T47D (cell line): ENCODE measurements at regions not wholly inside any gene's neighbourhood (a gene's known extent, or its start where the extent isn't known, plus 50 kb on each side); places are given as distances from the start of the nearest gene placed in this dataset.

Experiments
- DNase-seq, 2 experiments: peaks; one replicate each; pipeline versions ENCODE4 v3.0.0 to v3.0.0-alpha.2; 2011 to 2012; ENCODE audit warnings: low read depth in 1 of 2, low spot score in 1 of 2
- JUND ChIP-seq: IDR thresholded peaks from 2 replicates; pipeline ENCODE4 v1.6.1; 2012; ENCODE audit warnings: low read depth
- in situ Hi-C: cut with HindIII; loops from 2 replicates; pipeline ENCODE4 v1.10.0; 2016; ENCODE audit warnings: low sequenced_read_pairs, low pct_unique_long_range_greater_than_20kb

- in situ Hi-C loops = no loop called here
- DNase-seq = no peak
- no peak for TF ChIP-seq JUND
These were observed 74.0 kb downstream of the C3orf85 start for GRCh38 chr3:109210501-109210900.

DNA sequence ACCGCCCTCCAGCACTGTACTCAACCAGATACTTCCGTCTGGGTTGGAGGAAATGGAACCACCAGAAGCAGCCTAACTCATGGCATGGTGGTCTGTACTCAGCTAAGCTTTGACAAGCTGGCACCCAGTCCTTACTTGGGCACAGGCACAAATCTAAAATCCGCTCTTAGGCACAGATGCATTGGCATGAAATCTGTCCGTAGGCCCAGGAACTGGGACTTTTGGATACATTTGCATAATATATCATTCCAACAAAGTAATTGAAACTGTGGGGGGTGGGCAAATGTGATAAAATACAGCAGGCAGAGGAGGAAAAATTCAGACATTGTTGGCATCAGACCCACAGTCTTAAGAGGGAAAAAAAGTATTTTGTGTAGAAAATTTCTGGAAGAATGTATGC is 75.4 kb downstream of the C3orf85 start:
- no peak for DNase-seq
- TF ChIP-seq JUND = no peak
- in situ Hi-C loops = no loop called here

GRCh38 chr3:109213321-109213720 is 76.8 kb downstream of the C3orf85 start:
- no peak for DNase-seq
- no peak for TF ChIP-seq JUND
- in situ Hi-C loops = no loop called here

GRCh38 chr3:109224333-109224732 is 87.8 kb downstream of the C3orf85 start:
- in situ Hi-C loops = no loop called here

GRCh38 chr3:109225516-109225915 is 89.0 kb downstream of the C3orf85 start:
- TF ChIP-seq JUND = no peak
- in situ Hi-C loops = no loop called here
- no peak for DNase-seq

More at GRCh38 chr3:109224333-109224732, 87.8 kb downstream of the C3orf85 start:
- DNase-seq = peak in 1 of 2 experiments; percentile 80
- TF ChIP-seq JUND = no peak

- in situ Hi-C loops = no loop called here
- DNase-seq = no peak
- no peak for TF ChIP-seq JUND
These were observed 87.8 kb downstream of the DPPA2 start for GRCh38 chr3:109228391-109229080.

DNA sequence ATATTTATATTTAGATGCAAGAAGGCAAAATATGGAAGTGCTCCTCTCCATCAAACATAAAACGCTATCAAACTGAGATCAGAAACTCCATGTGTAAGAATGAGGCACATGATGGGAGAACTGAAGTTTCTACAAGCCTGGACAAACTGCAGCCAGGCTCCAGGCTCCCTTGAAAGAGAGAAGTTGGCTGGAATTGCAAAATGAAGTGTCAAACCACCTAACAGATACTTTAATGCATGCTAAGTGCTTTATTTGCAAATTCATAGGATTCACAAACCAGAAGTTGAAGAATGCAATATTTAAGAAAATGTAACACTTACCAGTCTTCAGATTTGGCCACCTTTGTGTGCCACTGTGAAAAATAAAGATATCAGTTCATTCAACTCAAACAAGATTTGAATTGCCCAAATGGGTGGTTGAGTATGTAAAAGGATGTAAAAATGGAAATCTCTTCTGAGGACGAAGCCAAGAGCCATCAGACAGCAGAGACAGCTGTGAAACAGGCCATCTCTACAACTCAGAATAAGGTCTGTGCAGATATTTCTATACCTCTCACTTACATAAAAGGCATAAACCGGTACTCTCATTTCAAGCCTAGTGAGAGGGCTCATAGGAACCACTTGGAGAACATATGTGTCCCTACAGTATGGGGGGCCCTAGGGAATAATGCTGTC is 87.0 kb downstream of the DPPA2 start:
- in situ Hi-C loops = no loop called here
- TF ChIP-seq JUND = no peak
- no peak for DNase-seq

- TF ChIP-seq JUND = no peak
- in situ Hi-C loops = no loop called here
These were observed 82.0 kb downstream of the DPPA2 start for GRCh38 chr3:109234300-109234699.

DNA sequence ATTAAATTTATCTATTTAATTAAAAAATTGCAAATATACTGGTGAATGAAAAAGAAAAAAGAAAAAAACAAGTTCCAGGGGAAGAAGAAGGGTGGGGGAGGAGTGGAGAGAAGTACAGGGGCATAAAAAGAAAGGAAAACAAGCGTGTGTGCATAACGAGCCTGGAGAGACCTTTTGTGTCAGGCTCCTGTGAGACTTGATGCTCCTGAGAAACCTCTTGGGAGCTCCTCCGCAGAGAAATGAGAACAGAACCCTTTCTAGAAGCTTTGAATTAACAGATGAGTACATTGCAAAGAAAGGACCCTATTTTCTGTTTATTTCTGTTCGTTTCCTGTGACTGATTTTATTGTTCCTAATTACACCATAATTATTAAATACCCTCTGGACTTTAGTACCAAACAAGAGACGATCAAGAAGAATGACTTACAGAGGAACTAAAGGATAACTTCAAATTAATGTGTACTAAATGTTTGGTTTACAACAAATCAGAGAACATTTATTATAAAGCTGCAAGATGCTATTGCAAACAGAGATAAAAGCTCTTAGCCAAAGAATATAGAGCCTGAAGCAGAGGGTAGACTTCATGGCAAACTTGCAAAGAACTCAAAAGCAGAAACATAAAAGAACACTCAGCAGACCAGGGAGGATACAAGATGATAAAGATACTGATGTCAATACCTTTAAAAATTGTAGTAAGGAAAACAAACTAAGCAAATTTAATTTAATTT is 74.7 kb downstream of the DPPA2 start:
- no peak for TF ChIP-seq JUND
- DNase-seq = no peak

More at GRCh38 chr3:109234300-109234699, 82.0 kb downstream of the DPPA2 start:
- DNase-seq = no peak

DNA sequence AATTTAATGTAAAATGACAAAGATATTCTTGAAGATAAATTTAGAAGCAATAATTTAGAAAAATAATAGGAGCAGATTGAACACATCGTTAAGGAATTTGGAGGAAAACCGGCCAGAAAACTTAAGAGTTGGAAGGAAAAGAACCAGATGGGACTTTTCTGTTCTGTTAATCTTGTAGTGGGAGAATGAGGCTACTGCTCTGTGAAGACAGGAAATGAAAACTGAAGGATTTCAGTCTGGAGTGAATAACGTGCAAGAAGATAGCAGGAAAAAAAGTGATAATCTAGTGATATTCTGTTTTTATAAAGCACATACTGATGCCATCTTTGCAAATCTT is 74.2 kb downstream of the DPPA2 start:
- no peak for TF ChIP-seq JUND
- in situ Hi-C loops = no loop called here
- no peak for DNase-seq

More for the DNA sequence above, 74.7 kb downstream of the DPPA2 start:
- in situ Hi-C loops = no loop called here
